ENCODE measurements at regions not wholly inside any gene's neighbourhood (a gene's known extent, or its start where the extent isn't known, plus 50 kb on each side); places are given as distances from the start of the nearest gene placed in this dataset.

DNA sequence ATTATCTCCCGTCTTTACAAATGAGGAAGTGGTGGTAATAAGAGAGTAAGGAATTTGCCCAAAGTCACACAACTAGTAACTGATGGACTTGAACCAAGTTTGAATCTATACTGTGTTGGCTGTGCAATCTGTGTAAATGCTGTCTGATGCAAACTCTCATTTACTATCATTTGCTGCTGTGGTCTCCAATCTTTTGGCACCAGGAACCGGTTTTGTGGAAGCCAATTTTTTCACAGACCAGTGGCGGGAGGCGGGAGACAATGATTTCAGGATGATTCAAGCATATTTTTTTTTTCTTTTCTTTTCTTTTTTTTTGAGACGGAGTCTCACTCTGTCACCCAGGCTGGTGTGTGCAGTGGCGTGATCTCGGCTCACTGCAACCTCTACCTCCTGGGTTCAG is 450.0 kb upstream of the FZD8 start:
- no peak overlapping the region for H4K5ac ChIP-seq (ENCODE audit: low read depth, low read length)
- no peak overlapping the region for H2BK120ac ChIP-seq (ENCODE audit: low read depth, low read length)
- H3K27ac ChIP-seq (ENCODE audit: insufficient read depth, low read length) = no peak overlapping the region
- no peak overlapping the region for H3K9ac ChIP-seq (ENCODE audit: low read depth, low read length)
- H2BK15ac ChIP-seq (ENCODE audit: low read depth, low read length) = no peak overlapping the region
- in situ Hi-C loops (cut with MboI; ENCODE audit: low sequenced_read_pairs) = no loop called here
- DNase-seq (no peak), ATAC-seq (ENCODE audit: low read depth) (no peak)
- no peaks in the 10 kb centered on the region for H3K36me3 ChIP-seq (ENCODE audit: control insufficient read depth, insufficient read depth, low read length)
- no peak overlapping the region for H3K18ac ChIP-seq (ENCODE audit: low read depth, low read length)
- no peak overlapping the region for H3K23ac ChIP-seq (ENCODE audit: low read depth, low read length)
- no peaks in the 10 kb centered on the region for H4K20me1 ChIP-seq (ENCODE audit: insufficient read depth, low read length)
- H2AFZ ChIP-seq (replicated peaks; ENCODE audit: low read length, poor library complexity) = no peak overlapping the region
- ChIA-PET POLR2A (ENCODE audit: unreplicated experiment) (no interaction called here), CTCF (no interaction called here)
- dilution Hi-C loops (cut with HindIII; ENCODE audit: low sequenced_read_pairs, unreplicated experiment) = no loop called here
- intact Hi-C loops (cut with micrococcal nuclease) = no loop called here
- TF ChIP-seq, protein P1, sequence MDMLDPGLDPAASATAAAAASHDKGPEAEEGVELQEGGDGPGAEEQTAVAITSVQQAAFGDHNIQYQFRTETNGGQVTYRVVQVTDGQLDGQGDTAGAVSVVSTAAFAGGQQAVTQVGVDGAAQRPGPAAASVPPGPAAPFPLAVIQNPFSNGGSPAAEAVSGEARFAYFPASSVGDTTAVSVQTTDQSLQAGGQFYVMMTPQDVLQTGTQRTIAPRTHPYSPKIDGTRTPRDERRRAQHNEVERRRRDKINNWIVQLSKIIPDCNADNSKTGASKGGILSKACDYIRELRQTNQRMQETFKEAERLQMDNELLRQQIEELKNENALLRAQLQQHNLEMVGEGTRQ (IDR thresholded peaks at IDR 0.05; ENCODE audit: low read depth, low read length) = no peak
- TF ChIP-seq CEBPB (IDR thresholded peaks at IDR 0.05; ENCODE audit: low read depth, low read length) = no peak
- TF ChIP-seq RFX5 (IDR thresholded peaks at IDR 0.05; ENCODE audit: low read depth, low read length) = no peak
- TF ChIP-seq, protein P2, sequence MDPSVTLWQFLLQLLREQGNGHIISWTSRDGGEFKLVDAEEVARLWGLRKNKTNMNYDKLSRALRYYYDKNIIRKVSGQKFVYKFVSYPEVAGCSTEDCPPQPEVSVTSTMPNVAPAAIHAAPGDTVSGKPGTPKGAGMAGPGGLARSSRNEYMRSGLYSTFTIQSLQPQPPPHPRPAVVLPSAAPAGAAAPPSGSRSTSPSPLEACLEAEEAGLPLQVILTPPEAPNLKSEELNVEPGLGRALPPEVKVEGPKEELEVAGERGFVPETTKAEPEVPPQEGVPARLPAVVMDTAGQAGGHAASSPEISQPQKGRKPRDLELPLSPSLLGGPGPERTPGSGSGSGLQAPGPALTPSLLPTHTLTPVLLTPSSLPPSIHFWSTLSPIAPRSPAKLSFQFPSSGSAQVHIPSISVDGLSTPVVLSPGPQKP (IDR thresholded peaks at IDR 0.05; ENCODE audit: borderline replicate concordance, low read depth, low read length) = no peak
- TF ChIP-seq MAZ (IDR thresholded peaks at IDR 0.05; ENCODE audit: borderline replicate concordance, low read depth, low read length) = no peak
- no peak for TF ChIP-seq CHD1 (IDR thresholded peaks at IDR 0.05; ENCODE audit: low read depth, low read length)
- no peak for TF ChIP-seq MAFK (IDR thresholded peaks at IDR 0.05; ENCODE audit: low read depth, low read length)
- TF ChIP-seq MXI1 (IDR thresholded peaks at IDR 0.05; ENCODE audit: borderline replicate concordance, low read depth, low read length) = no peak
- no peak for TF ChIP-seq POLR2A (IDR thresholded peaks at IDR 0.05; ENCODE audit: low read depth, low read length)
- TF ChIP-seq RAD21 (IDR thresholded peaks at IDR 0.05; ENCODE audit: low read length) = no peak
- no peak for TF ChIP-seq SMC3 (IDR thresholded peaks at IDR 0.05; ENCODE audit: low read depth, low read length)
- TF ChIP-seq BHLHE40 (IDR thresholded peaks at IDR 0.05; ENCODE audit: low read depth, low read length) = no peak
- TF ChIP-seq RCOR1 (IDR thresholded peaks at IDR 0.05; ENCODE audit: insufficient replicate concordance, low read length) = no peak
- TF ChIP-seq NFE2L2 (IDR thresholded peaks at IDR 0.05; ENCODE audit: low read depth, low read length) = no peak
- TF ChIP-seq FOS (IDR thresholded peaks at IDR 0.05; ENCODE audit: low read depth, low read length) = no peak
- TF ChIP-seq, protein P3, sequence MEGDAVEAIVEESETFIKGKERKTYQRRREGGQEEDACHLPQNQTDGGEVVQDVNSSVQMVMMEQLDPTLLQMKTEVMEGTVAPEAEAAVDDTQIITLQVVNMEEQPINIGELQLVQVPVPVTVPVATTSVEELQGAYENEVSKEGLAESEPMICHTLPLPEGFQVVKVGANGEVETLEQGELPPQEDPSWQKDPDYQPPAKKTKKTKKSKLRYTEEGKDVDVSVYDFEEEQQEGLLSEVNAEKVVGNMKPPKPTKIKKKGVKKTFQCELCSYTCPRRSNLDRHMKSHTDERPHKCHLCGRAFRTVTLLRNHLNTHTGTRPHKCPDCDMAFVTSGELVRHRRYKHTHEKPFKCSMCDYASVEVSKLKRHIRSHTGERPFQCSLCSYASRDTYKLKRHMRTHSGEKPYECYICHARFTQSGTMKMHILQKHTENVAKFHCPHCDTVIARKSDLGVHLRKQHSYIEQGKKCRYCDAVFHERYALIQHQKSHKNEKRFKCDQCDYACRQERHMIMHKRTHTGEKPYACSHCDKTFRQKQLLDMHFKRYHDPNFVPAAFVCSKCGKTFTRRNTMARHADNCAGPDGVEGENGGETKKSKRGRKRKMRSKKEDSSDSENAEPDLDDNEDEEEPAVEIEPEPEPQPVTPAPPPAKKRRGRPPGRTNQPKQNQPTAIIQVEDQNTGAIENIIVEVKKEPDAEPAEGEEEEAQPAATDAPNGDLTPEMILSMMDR (conservative IDR thresholded peaks at IDR 0.05; ENCODE audit: low read depth, low read length) = no peak
- no peaks in the 10 kb centered on the region for H3K27me3 ChIP-seq (ENCODE audit: control insufficient read depth, insufficient read depth, low read length)
- no peak overlapping the region for H2BK20ac ChIP-seq (ENCODE audit: low read depth, low read length)
- H3K9me3 ChIP-seq (ENCODE audit: control insufficient read depth, insufficient read depth, low read length) = no peaks in the 10 kb centered on the region
- 100% methylated on average over 3 of the region's 7 CpGs; no CpG with 5 or more reads in 1 of the 2 experiments for WGBS, 2 experiments (ENCODE audit: extremely low coverage in 2 of 2, insufficient read length in 1 of 2)
- no peak overlapping the region for H2BK5ac ChIP-seq (ENCODE audit: low read depth, low read length, poor library complexity, severe bottlenecking)
- no peak overlapping the region for H3K4ac ChIP-seq (ENCODE audit: low read depth, low read length)
- H3K4me3 ChIP-seq (ENCODE audit: insufficient read depth, low read depth, low read length) = no peak overlapping the region
- BruUV-seq (replicated peaks) = no TSS peak
- no peak overlapping the region for H4K8ac ChIP-seq (ENCODE audit: low read depth in 2 of 2, low read length in 2 of 2)
- no peaks in the 10 kb centered on the region for H3K79me1 ChIP-seq (ENCODE audit: low read depth in 1 of 2, low read length in 2 of 2)
- no peaks in the 10 kb centered on the region for H3K9me1 ChIP-seq (ENCODE audit: insufficient read depth, low read length)
- H3K56ac ChIP-seq (ENCODE audit: extremely low read depth, insufficient read depth, low read length) = no peak overlapping the region
- H3K14ac ChIP-seq (replicated peaks; ENCODE audit: low read depth, low read length) = no peak overlapping the region
- H3K4me2 ChIP-seq (ENCODE audit: low read depth, low read length) = no peak overlapping the region
- H2AK5ac ChIP-seq (ENCODE audit: low read depth, low read length) = no peak overlapping the region
- H2AK9ac ChIP-seq (replicated peaks; ENCODE audit: low read depth, low read length, poor library complexity) = no peak overlapping the region
- H3K4me1 ChIP-seq (ENCODE audit: control insufficient read depth, insufficient read depth, low read length) = no peaks in the 10 kb centered on the region
- H4K91ac ChIP-seq (ENCODE audit: insufficient read depth, low read depth, low read length) = no peak overlapping the region

Measured in IMR-90 (cell line).